NT2/D1 (cell line): ENCODE measurements at regions not wholly inside any gene's neighbourhood (a gene's known extent, or its start where the extent isn't known, plus 50 kb on each side); places are given as distances from the start of the nearest gene placed in this dataset.

Experiments
- SUZ12 ChIP-seq: IDR thresholded peaks from 2 replicates; pipeline ENCODE4 v1.6.1; 2011; ENCODE audit not compliant: insufficient read length, insufficient read depth; ENCODE audit errors: extremely low read depth
- YY1 ChIP-seq: IDR thresholded peaks from 2 replicates; pipeline ENCODE4 v1.6.1; 2011; ENCODE audit not compliant: insufficient read length, insufficient read depth
- ZNF274 ChIP-seq: IDR thresholded peaks from 2 replicates; pipeline ENCODE4 v1.6.1; 2011; ENCODE audit warnings: mild to moderate bottlenecking, low read depth, low read length

- TF ChIP-seq ZNF274: no peak
- TF ChIP-seq YY1: no peak
- TF ChIP-seq SUZ12: no peak
Measured at GRCh38 chr3:115361806-115362205, 214.7 kb upstream of the ZBTB20 start.
